Stomach (tissue), 4 donors: ENCODE measurements at regions not wholly inside any gene's neighbourhood (a gene's known extent, or its start where the extent isn't known, plus 50 kb on each side); places are given as distances from the start of the nearest gene placed in this dataset.

Source experiments
- EP300 ChIP-seq: sonication (generic); formaldehyde crosslinking; IDR thresholded peaks from one replicate; pipeline ENCODE4 v1.6.1; 2017; ENCODE audit warnings: antibody characterized with exemption
- POLR2A ChIP-seq, 4 donors: fragments of 450-650 bp; IDR thresholded peaks; one replicate each; pipeline ENCODE4 v1.6.1; 2016; ENCODE audit warnings: antibody characterized with exemption in 4 of 4, control low read depth in 2 of 4, mild to moderate bottlenecking in 1 of 4, moderate library complexity in 1 of 4
- POLR2AphosphoS5 ChIP-seq, 3 donors: sonication (generic); formaldehyde crosslinking; IDR thresholded peaks; one replicate each; pipeline ENCODE4 v1.6.1; 2016; ENCODE audit warnings: antibody characterized with exemption in 3 of 3
- TF ChIP-seq, protein P1 (sequence below), 7 experiments: fragments of 450-650 bp in 4 of 7; fragments of 200-600 bp in 3 of 7; sonication (generic) in 3 of 7; IDR thresholded peaks; one replicate each; pipeline ENCODE4 v1.5.1; 2016 to 2019; ENCODE audit warnings: antibody characterized with exemption in 7 of 7, control low read depth in 2 of 7, mild to moderate bottlenecking in 1 of 7

DNA sequence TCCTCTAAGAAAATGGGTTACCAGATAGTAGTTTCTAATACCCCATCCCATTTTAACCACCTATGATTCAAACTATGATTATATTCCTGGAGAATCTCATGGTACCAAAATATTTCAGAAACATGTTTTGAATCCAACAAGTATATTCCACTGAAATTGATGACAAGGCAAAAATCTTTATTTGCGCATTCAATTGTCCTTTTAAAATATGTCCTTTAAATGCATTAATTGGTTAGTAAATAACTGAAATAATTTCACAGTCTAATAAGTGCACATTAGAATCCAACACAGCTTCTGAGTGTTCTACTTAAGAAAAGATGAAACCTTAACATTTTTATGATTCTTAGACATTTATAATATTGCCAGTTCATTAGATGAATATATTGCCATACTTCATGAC, 356.6 kb downstream of the SETD4 start:
- TF ChIP-seq, protein P1, sequence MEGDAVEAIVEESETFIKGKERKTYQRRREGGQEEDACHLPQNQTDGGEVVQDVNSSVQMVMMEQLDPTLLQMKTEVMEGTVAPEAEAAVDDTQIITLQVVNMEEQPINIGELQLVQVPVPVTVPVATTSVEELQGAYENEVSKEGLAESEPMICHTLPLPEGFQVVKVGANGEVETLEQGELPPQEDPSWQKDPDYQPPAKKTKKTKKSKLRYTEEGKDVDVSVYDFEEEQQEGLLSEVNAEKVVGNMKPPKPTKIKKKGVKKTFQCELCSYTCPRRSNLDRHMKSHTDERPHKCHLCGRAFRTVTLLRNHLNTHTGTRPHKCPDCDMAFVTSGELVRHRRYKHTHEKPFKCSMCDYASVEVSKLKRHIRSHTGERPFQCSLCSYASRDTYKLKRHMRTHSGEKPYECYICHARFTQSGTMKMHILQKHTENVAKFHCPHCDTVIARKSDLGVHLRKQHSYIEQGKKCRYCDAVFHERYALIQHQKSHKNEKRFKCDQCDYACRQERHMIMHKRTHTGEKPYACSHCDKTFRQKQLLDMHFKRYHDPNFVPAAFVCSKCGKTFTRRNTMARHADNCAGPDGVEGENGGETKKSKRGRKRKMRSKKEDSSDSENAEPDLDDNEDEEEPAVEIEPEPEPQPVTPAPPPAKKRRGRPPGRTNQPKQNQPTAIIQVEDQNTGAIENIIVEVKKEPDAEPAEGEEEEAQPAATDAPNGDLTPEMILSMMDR (IDR thresholded peaks at IDR 0.05): no peak
- TF ChIP-seq POLR2A (IDR thresholded peaks at IDR 0.05): no peak
- no peak for TF ChIP-seq EP300
- no peak for TF ChIP-seq POLR2AphosphoS5 (IDR thresholded peaks at IDR 0.05)
